Liver (tissue), 8 donors: ENCODE measurements at regions not wholly inside any gene's neighbourhood (a gene's known extent, or its start where the extent isn't known, plus 50 kb on each side); places are given as distances from the start of the nearest gene placed in this dataset.
"Not testable (repeated sequence)": the region's sequence is repeated elsewhere in the genome, so short reads cannot be mapped to it uniquely, and the experiment has no call there.

Experiments used
- DNase-seq: peaks from one replicate; pipeline ENCODE4 v3.0.0-alpha.2; 2017; ENCODE audit warnings: low spot score
- H3K27ac ChIP-seq, 2 donors: one replicate each; pipeline ENCODE4 v1.7.0; 2013; ENCODE audit warnings: inconsistent platforms in 2 of 2, low read length in 2 of 2, control low read depth in 1 of 2, low read depth in 1 of 2, mild to moderate bottlenecking in 1 of 2
- H3K27me3 ChIP-seq, 4 donors: one replicate each; pipeline versions ENCODE4 v1.6.1 to v1.7.0; 2013; ENCODE audit warnings: low read length in 3 of 4, inconsistent platforms in 1 of 4, mild to moderate bottlenecking in 1 of 4, moderate library complexity in 1 of 4; ENCODE audit not compliant: control insufficient read depth in 4 of 4, insufficient read depth in 4 of 4
- H3K36me3 ChIP-seq, 4 donors: one replicate each; pipeline versions ENCODE4 v1.6.1 to v1.7.0; 2013; ENCODE audit warnings: low read length in 3 of 4, mild to moderate bottlenecking in 3 of 4, low read depth in 1 of 4, moderate library complexity in 1 of 4; ENCODE audit not compliant: control insufficient read depth in 4 of 4, insufficient read depth in 3 of 4
- H3K4me1 ChIP-seq, 4 donors: one replicate each; pipeline versions ENCODE4 v1.6.1 to v1.7.0; 2013; ENCODE audit warnings: low read length in 3 of 4, mild to moderate bottlenecking in 3 of 4, moderate library complexity in 1 of 4; ENCODE audit not compliant: control insufficient read depth in 4 of 4, insufficient read depth in 4 of 4
- H3K4me3 ChIP-seq, 3 donors: one replicate each; pipeline versions ENCODE4 v1.6.1 to v1.7.0; 2013; ENCODE audit warnings: low read length in 3 of 3, control low read depth in 1 of 3, low read depth in 1 of 3, mild to moderate bottlenecking in 1 of 3
- H3K9ac ChIP-seq, 2 donors: one replicate each; pipeline ENCODE4 v1.7.0; 2013; ENCODE audit warnings: low read length in 2 of 2, mild to moderate bottlenecking in 2 of 2, moderate library complexity in 2 of 2, control low read depth in 1 of 2, low read depth in 1 of 2
- H3K9me3 ChIP-seq, 4 donors: one replicate each; pipeline versions ENCODE4 v1.6.1 to v1.7.0; 2013; ENCODE audit warnings: low read length in 3 of 4; ENCODE audit not compliant: control insufficient read depth in 4 of 4
- EGR1 ChIP-seq, 2 donors: IDR thresholded peaks; 2 replicates each; pipeline ENCODE4 v1.6.1; 2016 to 2018; ENCODE audit warnings: antibody characterized with exemption in 2 of 2, low read depth in 2 of 2
- FOXA1 ChIP-seq: IDR thresholded peaks from 2 replicates; pipeline ENCODE4 v1.6.1; 2016; ENCODE audit warnings: antibody characterized with exemption
- FOXA2 ChIP-seq: IDR thresholded peaks from 2 replicates; pipeline ENCODE4 v1.6.1; 2016; ENCODE audit warnings: antibody characterized with exemption
- GABPA ChIP-seq, 2 donors: IDR thresholded peaks in 1 of 2; conservative IDR thresholded peaks in 1 of 2; 2 replicates each; pipeline ENCODE4 v1.6.1; 2016; ENCODE audit warnings: antibody characterized with exemption in 2 of 2, mild to moderate bottlenecking in 1 of 2, moderate library complexity in 1 of 2
- HNF4A ChIP-seq, 2 donors: conservative IDR thresholded peaks; 2 replicates each; pipeline ENCODE4 v1.6.1; 2016; ENCODE audit warnings: antibody characterized with exemption in 2 of 2, mild to moderate bottlenecking in 2 of 2
- HNF4G ChIP-seq: IDR thresholded peaks from 2 replicates; pipeline ENCODE4 v1.6.1; 2016; ENCODE audit warnings: antibody characterized with exemption
- JUND ChIP-seq, 2 donors: IDR thresholded peaks; 2 replicates each; pipeline ENCODE4 v1.6.1; 2016; ENCODE audit warnings: antibody characterized with exemption in 2 of 2
- NR2F2 ChIP-seq: IDR thresholded peaks from 2 replicates; pipeline ENCODE4 v1.6.1; 2016; ENCODE audit warnings: antibody characterized with exemption
- RAD21 ChIP-seq, 2 donors: IDR thresholded peaks; 2 replicates each; pipeline ENCODE4 v1.6.1; 2016; ENCODE audit warnings: antibody characterized with exemption in 2 of 2, mild to moderate bottlenecking in 2 of 2
- RXRA ChIP-seq, 2 donors: IDR thresholded peaks; 2 replicates each; pipeline ENCODE4 v1.6.1; 2017 to 2018; ENCODE audit warnings: antibody characterized with exemption in 2 of 2, mild to moderate bottlenecking in 1 of 2
- SP1 ChIP-seq: IDR thresholded peaks from 2 replicates; pipeline ENCODE4 v1.6.1; 2018; ENCODE audit warnings: antibody characterized with exemption, mild to moderate bottlenecking
- TAF1 ChIP-seq: conservative IDR thresholded peaks from 2 replicates; pipeline ENCODE4 v1.6.1; 2016; ENCODE audit warnings: antibody characterized with exemption, mild to moderate bottlenecking
- YY1 ChIP-seq: IDR thresholded peaks from 2 replicates; pipeline ENCODE4 v1.6.1; 2016; ENCODE audit warnings: antibody characterized with exemption, mild to moderate bottlenecking
- WGBS: extraction: QIAGEN DNeasy Blood & Tissue Kit; methylation state at CpG from one replicate; pipeline ENCODE4 v1.1.7; 2013; 5-methylcytosine and 5-hydroxymethylcytosine counted together
- TF ChIP-seq, protein P1 (sequence below): IDR thresholded peaks from 2 replicates; pipeline ENCODE4 v1.6.1; 2016; ENCODE audit warnings: antibody characterized with exemption
- TF ChIP-seq, protein P2 (sequence below): fragments of 150-350 bp; IDR thresholded peaks from 2 replicates; pipeline ENCODE4 v1.5.1; 2017; ENCODE audit warnings: improper control_type of control experiment, low read depth, low read length; ENCODE audit not compliant: missing input control
- TF ChIP-seq, protein P3 (sequence below): IDR thresholded peaks from 2 replicates; pipeline ENCODE4 v1.6.1; 2016; ENCODE audit warnings: antibody characterized with exemption
- TF ChIP-seq, protein P4 (sequence below): IDR thresholded peaks from 2 replicates; pipeline ENCODE4 v1.6.1; 2016; ENCODE audit warnings: antibody characterized with exemption
- TF ChIP-seq, protein P5 (sequence below): IDR thresholded peaks from 2 replicates; pipeline ENCODE4 v1.6.1; 2016; ENCODE audit warnings: antibody characterized with exemption, mild to moderate bottlenecking
- donor health status: healthy.
- donor health status: healthy.
- donor health status: healthy.
- donor health status: healthy.
- donor health status: healthy.

DNA sequence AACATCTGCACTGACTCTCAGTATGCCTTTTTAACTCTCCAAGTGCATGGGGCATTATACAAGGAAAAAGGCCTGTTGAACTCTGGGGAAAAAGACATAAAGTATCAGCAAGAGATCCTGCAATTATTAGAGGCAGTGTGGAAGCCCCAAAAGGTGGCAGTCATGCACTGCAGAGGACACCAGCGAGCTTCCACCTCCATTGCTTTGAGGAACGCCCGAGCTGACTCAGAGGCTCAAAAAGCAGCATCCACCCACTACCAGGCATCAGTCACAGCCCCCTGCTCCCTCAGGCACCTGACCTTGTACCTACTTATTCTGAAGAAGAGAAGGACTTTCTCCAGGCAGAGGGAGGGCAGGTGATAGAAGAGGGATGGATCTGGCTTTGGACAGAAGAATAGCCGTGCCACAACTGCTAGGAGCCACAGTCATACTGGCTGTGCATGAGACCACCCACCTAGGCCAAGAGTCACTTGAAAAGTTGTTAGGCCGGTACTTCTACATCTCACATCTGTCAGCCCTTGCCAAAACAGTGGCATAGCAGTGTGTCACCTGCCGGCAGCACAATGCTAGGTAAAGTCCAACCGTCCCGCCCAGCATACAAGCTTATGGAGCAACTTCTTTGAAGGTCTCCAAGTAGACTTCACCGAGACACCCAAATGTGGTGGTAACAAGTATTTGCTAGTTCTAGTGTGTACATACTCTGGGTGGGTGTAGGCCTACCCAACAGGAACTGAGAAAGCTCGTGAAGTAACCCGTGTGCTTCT is 439.1 kb upstream of the CA10 start:
- H3K27me3 ChIP-seq, H3K36me3 ChIP-seq, H3K4me1 ChIP-seq, H3K9me3 ChIP-seq, H3K9ac ChIP-seq, H3K4me3 ChIP-seq, H3K27ac ChIP-seq, DNase-seq: not testable (repeated sequence)
- peak; percentile 30 to 52 for TF ChIP-seq RAD21 (IDR thresholded peaks at IDR 0.05)
- 74% methylated on average over 11 of the region's 11 CpGs for WGBS

DNA sequence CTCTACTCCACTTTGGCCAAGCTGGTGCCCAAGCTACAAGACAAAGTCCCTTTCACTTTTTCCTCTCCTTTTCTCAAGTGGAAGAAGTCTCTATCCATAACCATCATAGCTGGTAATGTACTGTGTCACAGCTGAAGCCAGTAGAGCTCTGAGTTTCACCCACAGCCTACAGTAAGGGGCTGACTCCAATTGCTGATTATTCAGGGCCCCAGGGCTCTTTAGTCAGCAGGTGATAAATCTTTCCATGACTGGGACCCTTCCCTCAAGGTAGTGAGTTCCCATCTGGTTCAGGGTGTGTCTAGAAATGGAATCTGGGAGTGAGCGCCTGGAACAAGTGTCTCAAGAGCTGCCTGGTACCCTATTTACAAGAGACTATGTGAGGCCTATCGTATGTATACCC is 436.0 kb upstream of the CA10 start:
- no peaks in the 10 kb centered on the region for H3K36me3 ChIP-seq
- DNase-seq, result no peak
- 87% methylated on average over 2 of the region's 2 CpGs for WGBS
- no peak overlapping the region for H3K27ac ChIP-seq
- no peak overlapping the region for H3K4me3 ChIP-seq
- H3K9me3 ChIP-seq, result no peaks in the 10 kb centered on the region
- no peaks in the 10 kb centered on the region for H3K27me3 ChIP-seq
- no peak overlapping the region for H3K9ac ChIP-seq
- H3K4me1 ChIP-seq, result no peaks in the 10 kb centered on the region
- TF ChIP-seq, protein P1, sequence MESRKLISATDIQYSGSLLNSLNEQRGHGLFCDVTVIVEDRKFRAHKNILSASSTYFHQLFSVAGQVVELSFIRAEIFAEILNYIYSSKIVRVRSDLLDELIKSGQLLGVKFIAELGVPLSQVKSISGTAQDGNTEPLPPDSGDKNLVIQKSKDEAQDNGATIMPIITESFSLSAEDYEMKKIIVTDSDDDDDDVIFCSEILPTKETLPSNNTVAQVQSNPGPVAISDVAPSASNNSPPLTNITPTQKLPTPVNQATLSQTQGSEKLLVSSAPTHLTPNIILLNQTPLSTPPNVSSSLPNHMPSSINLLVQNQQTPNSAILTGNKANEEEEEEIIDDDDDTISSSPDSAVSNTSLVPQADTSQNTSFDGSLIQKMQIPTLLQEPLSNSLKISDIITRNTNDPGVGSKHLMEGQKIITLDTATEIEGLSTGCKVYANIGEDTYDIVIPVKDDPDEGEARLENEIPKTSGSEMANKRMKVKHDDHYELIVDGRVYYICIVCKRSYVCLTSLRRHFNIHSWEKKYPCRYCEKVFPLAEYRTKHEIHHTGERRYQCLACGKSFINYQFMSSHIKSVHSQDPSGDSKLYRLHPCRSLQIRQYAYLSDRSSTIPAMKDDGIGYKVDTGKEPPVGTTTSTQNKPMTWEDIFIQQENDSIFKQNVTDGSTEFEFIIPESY, result no peak
- TF ChIP-seq JUND (IDR thresholded peaks at IDR 0.05), result no peak
- no peak for TF ChIP-seq GABPA (IDR thresholded peaks at IDR 0.05 in 1 of 2, conservative IDR thresholded peaks at IDR 0.05 in 1 of 2)
- TF ChIP-seq, protein P2, sequence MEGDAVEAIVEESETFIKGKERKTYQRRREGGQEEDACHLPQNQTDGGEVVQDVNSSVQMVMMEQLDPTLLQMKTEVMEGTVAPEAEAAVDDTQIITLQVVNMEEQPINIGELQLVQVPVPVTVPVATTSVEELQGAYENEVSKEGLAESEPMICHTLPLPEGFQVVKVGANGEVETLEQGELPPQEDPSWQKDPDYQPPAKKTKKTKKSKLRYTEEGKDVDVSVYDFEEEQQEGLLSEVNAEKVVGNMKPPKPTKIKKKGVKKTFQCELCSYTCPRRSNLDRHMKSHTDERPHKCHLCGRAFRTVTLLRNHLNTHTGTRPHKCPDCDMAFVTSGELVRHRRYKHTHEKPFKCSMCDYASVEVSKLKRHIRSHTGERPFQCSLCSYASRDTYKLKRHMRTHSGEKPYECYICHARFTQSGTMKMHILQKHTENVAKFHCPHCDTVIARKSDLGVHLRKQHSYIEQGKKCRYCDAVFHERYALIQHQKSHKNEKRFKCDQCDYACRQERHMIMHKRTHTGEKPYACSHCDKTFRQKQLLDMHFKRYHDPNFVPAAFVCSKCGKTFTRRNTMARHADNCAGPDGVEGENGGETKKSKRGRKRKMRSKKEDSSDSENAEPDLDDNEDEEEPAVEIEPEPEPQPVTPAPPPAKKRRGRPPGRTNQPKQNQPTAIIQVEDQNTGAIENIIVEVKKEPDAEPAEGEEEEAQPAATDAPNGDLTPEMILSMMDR, result no peak
- no peak for TF ChIP-seq HNF4G
- TF ChIP-seq, protein P3, sequence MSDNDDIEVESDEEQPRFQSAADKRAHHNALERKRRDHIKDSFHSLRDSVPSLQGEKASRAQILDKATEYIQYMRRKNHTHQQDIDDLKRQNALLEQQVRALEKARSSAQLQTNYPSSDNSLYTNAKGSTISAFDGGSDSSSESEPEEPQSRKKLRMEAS, result no peak
- TF ChIP-seq FOXA2, result no peak
- TF ChIP-seq, protein P4, sequence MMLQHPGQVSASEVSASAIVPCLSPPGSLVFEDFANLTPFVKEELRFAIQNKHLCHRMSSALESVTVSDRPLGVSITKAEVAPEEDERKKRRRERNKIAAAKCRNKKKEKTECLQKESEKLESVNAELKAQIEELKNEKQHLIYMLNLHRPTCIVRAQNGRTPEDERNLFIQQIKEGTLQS, result no peak
- no peak for TF ChIP-seq FOXA1
- no peak for TF ChIP-seq HNF4A (conservative IDR thresholded peaks at IDR 0.05)
- no peak for TF ChIP-seq TAF1
- TF ChIP-seq EGR1 (IDR thresholded peaks at IDR 0.05; ENCODE audit: low read depth in 2 of 2), result no peak
- TF ChIP-seq, protein P5, sequence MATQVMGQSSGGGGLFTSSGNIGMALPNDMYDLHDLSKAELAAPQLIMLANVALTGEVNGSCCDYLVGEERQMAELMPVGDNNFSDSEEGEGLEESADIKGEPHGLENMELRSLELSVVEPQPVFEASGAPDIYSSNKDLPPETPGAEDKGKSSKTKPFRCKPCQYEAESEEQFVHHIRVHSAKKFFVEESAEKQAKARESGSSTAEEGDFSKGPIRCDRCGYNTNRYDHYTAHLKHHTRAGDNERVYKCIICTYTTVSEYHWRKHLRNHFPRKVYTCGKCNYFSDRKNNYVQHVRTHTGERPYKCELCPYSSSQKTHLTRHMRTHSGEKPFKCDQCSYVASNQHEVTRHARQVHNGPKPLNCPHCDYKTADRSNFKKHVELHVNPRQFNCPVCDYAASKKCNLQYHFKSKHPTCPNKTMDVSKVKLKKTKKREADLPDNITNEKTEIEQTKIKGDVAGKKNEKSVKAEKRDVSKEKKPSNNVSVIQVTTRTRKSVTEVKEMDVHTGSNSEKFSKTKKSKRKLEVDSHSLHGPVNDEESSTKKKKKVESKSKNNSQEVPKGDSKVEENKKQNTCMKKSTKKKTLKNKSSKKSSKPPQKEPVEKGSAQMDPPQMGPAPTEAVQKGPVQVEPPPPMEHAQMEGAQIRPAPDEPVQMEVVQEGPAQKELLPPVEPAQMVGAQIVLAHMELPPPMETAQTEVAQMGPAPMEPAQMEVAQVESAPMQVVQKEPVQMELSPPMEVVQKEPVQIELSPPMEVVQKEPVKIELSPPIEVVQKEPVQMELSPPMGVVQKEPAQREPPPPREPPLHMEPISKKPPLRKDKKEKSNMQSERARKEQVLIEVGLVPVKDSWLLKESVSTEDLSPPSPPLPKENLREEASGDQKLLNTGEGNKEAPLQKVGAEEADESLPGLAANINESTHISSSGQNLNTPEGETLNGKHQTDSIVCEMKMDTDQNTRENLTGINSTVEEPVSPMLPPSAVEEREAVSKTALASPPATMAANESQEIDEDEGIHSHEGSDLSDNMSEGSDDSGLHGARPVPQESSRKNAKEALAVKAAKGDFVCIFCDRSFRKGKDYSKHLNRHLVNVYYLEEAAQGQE, result no peak
- TF ChIP-seq RXRA (IDR thresholded peaks at IDR 0.05), result no peak
- TF ChIP-seq SP1, result no peak
- TF ChIP-seq YY1, result no peak
- no peak for TF ChIP-seq NR2F2
